ENCODE measurements at regions not wholly inside any gene's neighbourhood (a gene's known extent, or its start where the extent isn't known, plus 50 kb on each side); places are given as distances from the start of the nearest gene placed in this dataset.
"Not testable (repeated sequence)": the region's sequence is repeated elsewhere in the genome, so short reads cannot be mapped to it uniquely, and the experiment has no call there.

GRCh38 chr16:87007907-87008306 lies 309.3 kb downstream of the C16orf95 start:
- no peak for FAIRE-seq

GRCh38 chr16:87008664-87009063 lies 308.5 kb downstream of the C16orf95 start:
- FAIRE-seq, result no peak

GRCh38 chr16:87012954-87013938 lies 303.9 kb downstream of the C16orf95 start:
- no peak for FAIRE-seq

- no peak for FAIRE-seq
These were observed 303.1 kb downstream of the C16orf95 start for GRCh38 chr16:87014112-87014511.

GRCh38 chr16:87015021-87015420 lies 302.2 kb downstream of the C16orf95 start:
- no peak for FAIRE-seq

- FAIRE-seq, result no peak
These were observed 300.9 kb downstream of the C16orf95 start for GRCh38 chr16:87016046-87017035.

- no peak for FAIRE-seq
These were observed 299.7 kb downstream of the C16orf95 start for GRCh38 chr16:87017371-87018012.

GRCh38 chr16:87025676-87026075 lies 291.5 kb downstream of the C16orf95 start:
- FAIRE-seq, result no peak

GRCh38 chr16:87027056-87027616 lies 290.1 kb downstream of the C16orf95 start:
- no peak for FAIRE-seq

- no peak for FAIRE-seq
These were observed 288.5 kb downstream of the C16orf95 start for GRCh38 chr16:87028481-87029320.

GRCh38 chr16:87032554-87032953 lies 284.6 kb downstream of the C16orf95 start:
- no peak for FAIRE-seq

GRCh38 chr16:87033021-87033471 lies 284.1 kb downstream of the C16orf95 start:
- no peak for FAIRE-seq

GRCh38 chr16:87033541-87034300 lies 283.5 kb downstream of the C16orf95 start:
- no peak for FAIRE-seq

- FAIRE-seq, result no peak
These were observed 282.9 kb downstream of the C16orf95 start for GRCh38 chr16:87034317-87034716.

GRCh38 chr16:87035053-87035452 lies 282.1 kb downstream of the C16orf95 start:
- FAIRE-seq, result no peak

- no peak for FAIRE-seq
These were observed 280.2 kb downstream of the C16orf95 start for GRCh38 chr16:87037012-87037411.

- not testable (repeated sequence) for FAIRE-seq
These were observed 278.7 kb downstream of the C16orf95 start for GRCh38 chr16:87038528-87038927.

GRCh38 chr16:87040169-87041117 lies 276.7 kb downstream of the C16orf95 start:
- FAIRE-seq, result no peak

- no peak for FAIRE-seq
These were observed 275.9 kb downstream of the C16orf95 start for GRCh38 chr16:87041286-87041685.

Measured in colon (tissue), 2 donors.